OCI-LY7 (cell line): ENCODE measurements at regions not wholly inside any gene's neighbourhood (a gene's known extent, or its start where the extent isn't known, plus 50 kb on each side); places are given as distances from the start of the nearest gene placed in this dataset.
A peak's percentile ranks its signal among the peaks of the same experiment; 100 is the strongest.

Source experiments
- BruUV-seq: library from RNA; stranded (reverse); fragments of 400-500 nt; replicated peaks from 2 replicates; lab custom pipeline; 2021; lab: Mats Ljungman, UMichigan
- CTCF ChIA-PET: fragments of 300-600 bp; sonication (Branson Sonifier 250); formaldehyde crosslinking; loops from one replicate; lab custom pipeline; 2022; ENCODE audit warnings: antibody characterized with exemption; ENCODE audit not compliant: unreplicated experiment; lab: Charles Lee
- POLR2A ChIA-PET: fragments of 300-600 bp; sonication (Branson Sonifier 250); formaldehyde crosslinking; loops from one replicate; lab custom pipeline; 2022; ENCODE audit warnings: antibody characterized with exemption; lab: Charles Lee
- DNase-seq: peaks from one replicate; pipeline ENCODE4 v3.0.0-alpha.2; 2015; ENCODE audit warnings: low spot score
- H2AFZ ChIP-seq: fragments of 200-600 bp; sonication (generic), shearing (Covaris generic); 2 replicates; pipeline ENCODE4 v1.6.1; 2014; ENCODE audit warnings: mild to moderate bottlenecking, antibody characterized with exemption, low read length, moderate library complexity
- H3K27ac ChIP-seq: fragments of 200-600 bp; sonication (generic); 2 replicates; pipeline ENCODE4 v1.5.1; 2014; ENCODE audit warnings: mixed run types, low read depth, mild to moderate bottlenecking, moderate library complexity, low read length, inconsistent platforms; ENCODE audit not compliant: poor library complexity, severe bottlenecking
- H3K36me3 ChIP-seq: fragments of 200-600 bp; sonication (generic); 2 replicates; pipeline ENCODE4 v1.6.1; 2014; ENCODE audit warnings: mild to moderate bottlenecking, antibody characterized with exemption, low read length, moderate library complexity, mixed read lengths; ENCODE audit not compliant: insufficient read depth
- H3K4me1 ChIP-seq: fragments of 200-600 bp; sonication (generic); 2 replicates; pipeline ENCODE4 v1.5.1; 2014; ENCODE audit warnings: mild to moderate bottlenecking, low read length; ENCODE audit not compliant: insufficient read depth, poor library complexity, severe bottlenecking
- H3K4me2 ChIP-seq: fragments of 200-600 bp; sonication (generic); 2 replicates; pipeline ENCODE4 v1.6.1; 2014; ENCODE audit warnings: mild to moderate bottlenecking, low read length
- H3K4me3 ChIP-seq: fragments of 200-600 bp; sonication (generic); 2 replicates; pipeline ENCODE4 v1.5.1; 2014; ENCODE audit warnings: mild to moderate bottlenecking, low read depth, low read length; ENCODE audit not compliant: poor library complexity, severe bottlenecking
- H3K79me2 ChIP-seq: fragments of 200-600 bp; sonication (generic); 2 replicates; pipeline ENCODE4 v1.6.1; 2016; ENCODE audit warnings: low read depth, mild to moderate bottlenecking, low read length, moderate library complexity, mixed read lengths; ENCODE audit not compliant: insufficient read depth
- H3K9me2 ChIP-seq: fragments of 200-600 bp; sonication (generic); 2 replicates; pipeline ENCODE4 v1.6.1; 2016; ENCODE audit warnings: mild to moderate bottlenecking, low read length, mixed read lengths; ENCODE audit not compliant: insufficient read depth
- H3K9me3 ChIP-seq: fragments of 200-600 bp; sonication (generic); 2 replicates; pipeline ENCODE4 v1.6.1; 2014; ENCODE audit warnings: mild to moderate bottlenecking, mixed run types, low read length, mixed read lengths
- H4K20me1 ChIP-seq: fragments of 200-600 bp; sonication (generic); 2 replicates; pipeline ENCODE4 v1.6.1; 2014; ENCODE audit warnings: mild to moderate bottlenecking, antibody characterized with exemption, low read length, moderate library complexity, mixed read lengths; ENCODE audit not compliant: insufficient read depth
- CTCF ChIP-seq: fragments of 200-600 bp; sonication (generic); conservative IDR thresholded peaks from 2 replicates; pipeline ENCODE4 v1.5.1; 2014; ENCODE audit warnings: mild to moderate bottlenecking, antibody characterized with exemption, low read length, moderate library complexity, mixed read lengths
- EZH2phosphoT487 ChIP-seq: fragments of 200-600 bp; sonication (generic); IDR thresholded peaks from 2 replicates; pipeline ENCODE4 v1.6.1; 2018; ENCODE audit warnings: low read depth, borderline replicate concordance, mild to moderate bottlenecking, mixed run types, antibody characterized with exemption, low read length, moderate library complexity, mixed read lengths
- intact Hi-C: fragments of 100-400 bp; cut with micrococcal nuclease; formaldehyde crosslinking; loops from one replicate; pipeline ENCODE4 v1.10.0; 2022; ENCODE audit not compliant: unreplicated experiment

DNA sequence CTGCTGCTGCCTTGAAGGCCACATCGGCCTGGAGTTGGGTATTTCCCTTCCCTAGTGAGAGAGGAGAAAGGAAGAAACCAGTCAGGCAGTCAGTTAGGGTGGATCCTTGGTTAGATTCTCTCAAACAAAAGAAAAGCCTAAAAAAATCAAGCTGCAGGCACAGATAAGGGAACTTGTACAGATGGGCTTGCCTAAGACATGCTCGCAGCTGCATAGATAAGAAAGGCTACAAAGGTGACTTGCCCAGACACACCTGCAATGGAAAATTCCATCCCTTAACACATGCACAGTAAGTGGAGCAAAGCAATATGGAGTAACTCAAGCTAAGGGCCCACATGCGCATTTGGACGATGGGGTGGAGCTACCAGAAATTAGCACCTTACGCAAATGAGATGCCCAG lies 199.7 kb upstream of the ARPP21 start:
- no peaks in the 10 kb centered on the region for H4K20me1 ChIP-seq
- H3K4me3 ChIP-seq: no peak overlapping the region
- DNase-seq: peak; percentile 32
- no peak overlapping the region for H3K27ac ChIP-seq
- no peak overlapping the region for H3K4me2 ChIP-seq
- BruUV-seq: no TSS peak
- intact Hi-C loops: no loop called here
- H3K36me3 ChIP-seq: no peaks in the 10 kb centered on the region
- H3K9me2 ChIP-seq: no peaks in the 10 kb centered on the region
- peak overlapping the region; percentile 24; the same call in 1 of the 2 replicates for H2AFZ ChIP-seq
- no peaks in the 10 kb centered on the region for H3K79me2 ChIP-seq
- TF ChIP-seq EZH2phosphoT487 (no peak), CTCF (no peak)
- ChIA-PET CTCF (no interaction called here), POLR2A (no interaction called here)
- no peaks in the 10 kb centered on the region for H3K9me3 ChIP-seq
- peaks cover 12% of the 10 kb centered on the region for H3K4me1 ChIP-seq

- CTCF ChIA-PET: no interaction called here
- Histone ChIP-seq H3K27ac (no peak overlapping the region), H3K36me3 (no peaks in the 10 kb centered on the region), H3K4me1 (peaks cover 12% of the 10 kb centered on the region), H2AFZ (no peak overlapping the region), H3K9me2 (no peaks in the 10 kb centered on the region), H3K9me3 (no peaks in the 10 kb centered on the region), H4K20me1 (no peaks in the 10 kb centered on the region), H3K4me2 (no peak overlapping the region), H3K79me2 (no peaks in the 10 kb centered on the region), H3K4me3 (no peak overlapping the region)
- intact Hi-C loops: no loop called here
- no peak for TF ChIP-seq EZH2phosphoT487
- no peak for TF ChIP-seq CTCF
- no TSS peak for BruUV-seq
- POLR2A ChIA-PET: no interaction called here
- DNase-seq: no peak
Observed at GRCh38 chr3:35440826-35441225, 198.5 kb upstream of the ARPP21 start.

- no TSS peak for BruUV-seq
- TF ChIP-seq EZH2phosphoT487 (no peak), CTCF (no peak)
- Histone ChIP-seq H3K79me2 (no peaks in the 10 kb centered on the region), H3K4me1 (no peaks in the 10 kb centered on the region), H4K20me1 (no peaks in the 10 kb centered on the region), H3K4me3 (no peak overlapping the region), H2AFZ (peak overlapping the region; percentile 41), H3K36me3 (no peaks in the 10 kb centered on the region), H3K9me3 (no peaks in the 10 kb centered on the region), H3K27ac (no peak overlapping the region), H3K9me2 (no peaks in the 10 kb centered on the region), H3K4me2 (no peak overlapping the region)
- no peak for DNase-seq
- CTCF ChIA-PET: no interaction called here
- intact Hi-C loops: no loop called here
- POLR2A ChIA-PET: interaction anchor here (1.3 kb wide), 1 partner anchor 13 kb away, joined by 5 read pairs; no protein-coding TSS in a partner anchor
Observed at GRCh38 chr3:35446896-35447295, 192.4 kb upstream of the ARPP21 start.
